BJ (cell line): ENCODE measurements at regions not wholly inside any gene's neighbourhood (a gene's known extent, or its start where the extent isn't known, plus 50 kb on each side); places are given as distances from the start of the nearest gene placed in this dataset.

Experiments
- CTCF ChIA-PET: fragments of 350-600 bp; formaldehyde crosslinking; extraction: SDS; loops from one replicate; lab custom pipeline; 2021; ENCODE audit warnings: antibody characterized with exemption, inconsistent platforms; lab: Yijun Ruan, JAX
- POLR2A ChIA-PET: fragments of 300-600 bp; sonication (Branson Sonifier 250); formaldehyde crosslinking; extraction: SDS; loops from one replicate; lab custom pipeline; 2021; ENCODE audit warnings: antibody characterized with exemption; lab: Charles Lee
- DNase-seq: peaks from one replicate; pipeline ENCODE4 v3.0.0-alpha.2; 2011; ENCODE audit warnings: low read depth
- H3K27me3 ChIP-seq: 2 replicates; pipeline ENCODE4 v1.6.0; 2011; ENCODE audit warnings: low read length; ENCODE audit not compliant: control insufficient read depth, insufficient read depth
- H3K36me3 ChIP-seq: 2 replicates; pipeline ENCODE4 v1.5.1; 2011; ENCODE audit warnings: low read length; ENCODE audit not compliant: control insufficient read depth, insufficient read depth
- H3K4me3 ChIP-seq: 2 replicates; pipeline ENCODE4 v1.5.1; 2011; ENCODE audit warnings: low read depth, mild to moderate bottlenecking, control low read depth, low read length
- TF ChIP-seq, protein P1 (sequence below): IDR thresholded peaks from 2 replicates; pipeline ENCODE4 v1.5.1; 2011; ENCODE audit warnings: low read depth, mild to moderate bottlenecking, control low read depth, inconsistent platforms, low read length, moderate library complexity; ENCODE audit not compliant: insufficient read depth

- Histone ChIP-seq H3K4me3 (no peak overlapping the region), H3K36me3 (no peaks in the 10 kb centered on the region), H3K27me3 (0 out of 2 replicates have a peak, but pooled peaks cover 1% of the 10 kb centered on the region)
- TF ChIP-seq, protein P1, sequence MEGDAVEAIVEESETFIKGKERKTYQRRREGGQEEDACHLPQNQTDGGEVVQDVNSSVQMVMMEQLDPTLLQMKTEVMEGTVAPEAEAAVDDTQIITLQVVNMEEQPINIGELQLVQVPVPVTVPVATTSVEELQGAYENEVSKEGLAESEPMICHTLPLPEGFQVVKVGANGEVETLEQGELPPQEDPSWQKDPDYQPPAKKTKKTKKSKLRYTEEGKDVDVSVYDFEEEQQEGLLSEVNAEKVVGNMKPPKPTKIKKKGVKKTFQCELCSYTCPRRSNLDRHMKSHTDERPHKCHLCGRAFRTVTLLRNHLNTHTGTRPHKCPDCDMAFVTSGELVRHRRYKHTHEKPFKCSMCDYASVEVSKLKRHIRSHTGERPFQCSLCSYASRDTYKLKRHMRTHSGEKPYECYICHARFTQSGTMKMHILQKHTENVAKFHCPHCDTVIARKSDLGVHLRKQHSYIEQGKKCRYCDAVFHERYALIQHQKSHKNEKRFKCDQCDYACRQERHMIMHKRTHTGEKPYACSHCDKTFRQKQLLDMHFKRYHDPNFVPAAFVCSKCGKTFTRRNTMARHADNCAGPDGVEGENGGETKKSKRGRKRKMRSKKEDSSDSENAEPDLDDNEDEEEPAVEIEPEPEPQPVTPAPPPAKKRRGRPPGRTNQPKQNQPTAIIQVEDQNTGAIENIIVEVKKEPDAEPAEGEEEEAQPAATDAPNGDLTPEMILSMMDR = no peak
- no peak for DNase-seq
- CTCF ChIA-PET = interaction anchor here (1.4 kb wide), 1 partner anchor 13 kb away, joined by 3 read pairs; no protein-coding TSS in a partner anchor
- POLR2A ChIA-PET = no interaction called here
Observed at GRCh38 chr1:38724160-38725131, 135.1 kb downstream of the RRAGC start.

- ChIA-PET CTCF (no interaction called here), POLR2A (no interaction called here)
- Histone ChIP-seq H3K36me3 (no peaks in the 10 kb centered on the region), H3K27me3 (0 out of 2 replicates have a peak, but pooled peaks cover 1% of the 10 kb centered on the region), H3K4me3 (no peak overlapping the region)
- DNase-seq = no peak
- TF ChIP-seq, protein P1 = no peak
Observed at GRCh38 chr1:38721816-38722215, 137.8 kb downstream of the RRAGC start.

DNA sequence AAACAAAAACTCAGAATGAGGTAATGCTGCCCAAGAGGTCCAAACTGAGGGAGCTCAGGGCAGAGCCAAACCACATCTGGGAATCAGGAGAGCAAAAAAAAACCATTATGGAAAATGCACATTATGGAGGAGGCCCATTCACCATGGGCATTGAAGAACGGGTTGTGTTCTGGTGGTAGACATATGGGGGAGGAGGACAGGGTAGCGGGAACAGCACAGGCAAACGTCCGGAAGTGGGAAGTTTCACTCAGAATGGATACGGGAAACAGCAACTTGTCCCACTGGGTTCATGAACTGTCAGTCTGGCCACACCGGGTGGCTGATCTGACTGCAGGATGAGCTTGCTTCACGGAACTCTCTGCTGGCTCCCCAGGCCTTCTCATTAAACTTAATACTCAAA, 139.7 kb downstream of the RRAGC start:
- TF ChIP-seq, protein P1 = no peak
- Histone ChIP-seq H3K27me3 (no peaks in the 10 kb centered on the region), H3K36me3 (no peaks in the 10 kb centered on the region), H3K4me3 (no peak overlapping the region)
- CTCF ChIA-PET = no interaction called here
- no peak for DNase-seq
- POLR2A ChIA-PET = no interaction called here

DNA sequence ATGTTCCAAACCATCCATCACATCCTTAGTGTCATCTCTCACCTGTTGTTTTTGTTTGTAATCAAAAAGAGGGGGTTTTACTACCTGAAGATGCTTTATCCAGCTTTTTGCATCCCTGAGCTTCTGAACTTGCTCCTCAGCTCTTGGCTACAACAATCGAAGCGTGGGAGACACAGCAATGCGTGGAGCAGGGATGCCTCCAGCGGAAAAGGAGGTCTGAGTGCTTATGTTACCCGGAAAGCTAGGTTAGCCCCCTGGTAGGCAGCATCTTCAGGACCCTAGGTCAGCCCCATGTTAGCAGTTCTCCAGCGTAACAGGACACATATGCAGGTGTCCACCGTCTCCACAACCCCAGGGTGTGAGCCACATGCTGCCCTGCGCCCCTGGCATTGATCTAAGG, 141.5 kb downstream of the RRAGC start:
- no peak overlapping the region for H3K4me3 ChIP-seq
- no peaks in the 10 kb centered on the region for H3K27me3 ChIP-seq
- TF ChIP-seq, protein P1 = no peak
- ChIA-PET CTCF (interaction anchor here (1.0 kb wide), 1 partner anchor 23 kb away, joined by 3 read pairs; no protein-coding TSS in a partner anchor), POLR2A (no interaction called here)
- no peaks in the 10 kb centered on the region for H3K36me3 ChIP-seq
- no peak for DNase-seq

DNA sequence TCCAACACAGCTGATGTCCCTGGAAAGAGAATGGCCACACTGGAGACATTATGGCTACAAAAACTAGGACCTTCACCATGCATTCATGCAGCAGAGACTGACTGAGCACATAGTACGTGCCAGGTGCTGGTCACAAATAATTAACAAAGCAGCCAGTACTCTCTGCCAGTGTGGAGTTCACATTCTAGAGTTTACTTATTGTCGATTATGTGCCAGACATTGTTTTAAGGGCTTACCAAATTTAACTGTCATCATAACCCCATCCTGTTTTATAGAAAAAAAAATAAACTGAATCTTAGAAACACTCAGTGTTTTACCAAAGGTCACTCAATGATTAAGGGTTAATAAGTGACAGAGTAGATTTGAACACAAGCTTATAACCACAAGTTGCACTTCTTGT, 143.3 kb downstream of the RRAGC start:
- CTCF ChIA-PET = no interaction called here
- DNase-seq = no peak
- POLR2A ChIA-PET = no interaction called here

More for the DNA sequence above, 143.3 kb downstream of the RRAGC start:
- H3K36me3 ChIP-seq = no peaks in the 10 kb centered on the region
- no peak overlapping the region for H3K4me3 ChIP-seq
- H3K27me3 ChIP-seq = no peaks in the 10 kb centered on the region
- TF ChIP-seq, protein P1 = no peak
